ENCODE measurements at regions not wholly inside any gene's neighbourhood (a gene's known extent, or its start where the extent isn't known, plus 50 kb on each side); places are given as distances from the start of the nearest gene placed in this dataset.

DNA sequence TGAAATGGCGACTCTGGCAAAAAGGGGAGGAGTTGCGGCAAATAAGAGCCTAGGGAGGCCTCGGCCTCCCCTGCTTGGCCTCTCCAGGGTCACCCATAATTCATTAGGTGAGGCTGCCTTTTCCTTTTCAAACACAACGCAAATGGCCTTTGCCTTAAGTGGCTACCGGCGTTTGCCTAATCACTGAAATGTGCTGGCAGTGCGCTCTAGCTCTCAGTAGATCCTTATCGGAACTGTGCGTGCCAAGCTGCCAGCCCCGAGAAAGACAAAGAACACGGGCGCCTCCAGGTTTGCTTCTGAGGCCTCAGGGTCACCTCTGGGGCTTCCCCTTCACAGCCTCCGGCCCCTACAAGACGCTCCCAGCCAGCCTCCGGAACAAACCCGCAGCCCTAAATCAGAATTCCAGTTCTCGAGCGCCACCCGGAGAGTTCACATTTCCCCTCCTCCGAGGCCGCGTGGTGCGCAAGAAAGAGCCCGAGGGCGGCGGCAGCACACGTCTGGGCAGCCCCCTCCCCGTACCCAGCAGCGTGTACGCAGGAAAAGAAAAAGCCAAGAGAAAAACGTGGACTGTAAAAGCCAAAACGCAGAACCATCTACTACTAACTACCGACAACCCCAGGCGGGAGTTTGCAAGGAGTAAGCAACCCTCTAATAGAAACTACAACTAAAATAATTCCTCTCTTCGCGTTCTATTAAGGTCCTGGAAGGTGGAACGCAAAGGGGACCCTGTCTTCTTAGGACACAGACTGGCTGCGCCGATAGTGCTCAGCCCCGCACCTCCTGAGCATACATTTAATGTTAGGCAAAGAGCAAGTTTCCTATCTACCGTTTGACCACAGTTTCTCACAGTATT lies 76.5 kb upstream of the BCOR start:
- Histone ChIP-seq H3K9me3 (ENCODE audit: low read length) (no peaks in the 10 kb centered on the region), H3K36me3 (ENCODE audit: insufficient read depth, low read length) (no peaks in the 10 kb centered on the region), H3K9me2 (ENCODE audit: insufficient read depth, low read length) (no peaks in the 10 kb centered on the region), H3K27me3 (ENCODE audit: insufficient read depth, low read depth, low read length) (peaks cover 51% of the 10 kb centered on the region), H3K4me3 (ENCODE audit: low read length) (no peak overlapping the region), H3F3A (ENCODE audit: insufficient read depth, low read length, poor library complexity, severe bottlenecking) (no peaks in the 10 kb centered on the region), H3K79me2 (replicated peaks; ENCODE audit: insufficient read depth, low read length) (no peaks in the 10 kb centered on the region), H2AFZ (ENCODE audit: low read depth, low read length) (no peak overlapping the region), H3K4me2 (ENCODE audit: low read length) (no peak overlapping the region), H3K27ac (ENCODE audit: low read length) (no peak overlapping the region), H3K9ac (ENCODE audit: low read length) (no peak overlapping the region), H4K20me1 (ENCODE audit: insufficient read depth) (no peaks in the 10 kb centered on the region)
- TF ChIP-seq POLR2AphosphoS5 (IDR thresholded peaks at IDR 0.05) (no peak), RAD21 (conservative IDR thresholded peaks at IDR 0.05) (no peak), EZH2 (IDR thresholded peaks at IDR 0.05; ENCODE audit: borderline replicate concordance, insufficient read depth, low read length, poor library complexity, severe bottlenecking) (no peak), EP300 (conservative IDR thresholded peaks at IDR 0.05; ENCODE audit: poor library complexity, severe bottlenecking) (no peak), MXI1 (conservative IDR thresholded peaks at IDR 0.05; ENCODE audit: poor library complexity, severe bottlenecking) (no peak), TAF1 (IDR thresholded peaks at IDR 0.05; ENCODE audit: low read depth) (no peak)
- TF ChIP-seq, protein P1, sequence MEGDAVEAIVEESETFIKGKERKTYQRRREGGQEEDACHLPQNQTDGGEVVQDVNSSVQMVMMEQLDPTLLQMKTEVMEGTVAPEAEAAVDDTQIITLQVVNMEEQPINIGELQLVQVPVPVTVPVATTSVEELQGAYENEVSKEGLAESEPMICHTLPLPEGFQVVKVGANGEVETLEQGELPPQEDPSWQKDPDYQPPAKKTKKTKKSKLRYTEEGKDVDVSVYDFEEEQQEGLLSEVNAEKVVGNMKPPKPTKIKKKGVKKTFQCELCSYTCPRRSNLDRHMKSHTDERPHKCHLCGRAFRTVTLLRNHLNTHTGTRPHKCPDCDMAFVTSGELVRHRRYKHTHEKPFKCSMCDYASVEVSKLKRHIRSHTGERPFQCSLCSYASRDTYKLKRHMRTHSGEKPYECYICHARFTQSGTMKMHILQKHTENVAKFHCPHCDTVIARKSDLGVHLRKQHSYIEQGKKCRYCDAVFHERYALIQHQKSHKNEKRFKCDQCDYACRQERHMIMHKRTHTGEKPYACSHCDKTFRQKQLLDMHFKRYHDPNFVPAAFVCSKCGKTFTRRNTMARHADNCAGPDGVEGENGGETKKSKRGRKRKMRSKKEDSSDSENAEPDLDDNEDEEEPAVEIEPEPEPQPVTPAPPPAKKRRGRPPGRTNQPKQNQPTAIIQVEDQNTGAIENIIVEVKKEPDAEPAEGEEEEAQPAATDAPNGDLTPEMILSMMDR (IDR thresholded peaks at IDR 0.05; ENCODE audit: poor library complexity, severe bottlenecking), result no peak
- TF ChIP-seq, protein P2, sequence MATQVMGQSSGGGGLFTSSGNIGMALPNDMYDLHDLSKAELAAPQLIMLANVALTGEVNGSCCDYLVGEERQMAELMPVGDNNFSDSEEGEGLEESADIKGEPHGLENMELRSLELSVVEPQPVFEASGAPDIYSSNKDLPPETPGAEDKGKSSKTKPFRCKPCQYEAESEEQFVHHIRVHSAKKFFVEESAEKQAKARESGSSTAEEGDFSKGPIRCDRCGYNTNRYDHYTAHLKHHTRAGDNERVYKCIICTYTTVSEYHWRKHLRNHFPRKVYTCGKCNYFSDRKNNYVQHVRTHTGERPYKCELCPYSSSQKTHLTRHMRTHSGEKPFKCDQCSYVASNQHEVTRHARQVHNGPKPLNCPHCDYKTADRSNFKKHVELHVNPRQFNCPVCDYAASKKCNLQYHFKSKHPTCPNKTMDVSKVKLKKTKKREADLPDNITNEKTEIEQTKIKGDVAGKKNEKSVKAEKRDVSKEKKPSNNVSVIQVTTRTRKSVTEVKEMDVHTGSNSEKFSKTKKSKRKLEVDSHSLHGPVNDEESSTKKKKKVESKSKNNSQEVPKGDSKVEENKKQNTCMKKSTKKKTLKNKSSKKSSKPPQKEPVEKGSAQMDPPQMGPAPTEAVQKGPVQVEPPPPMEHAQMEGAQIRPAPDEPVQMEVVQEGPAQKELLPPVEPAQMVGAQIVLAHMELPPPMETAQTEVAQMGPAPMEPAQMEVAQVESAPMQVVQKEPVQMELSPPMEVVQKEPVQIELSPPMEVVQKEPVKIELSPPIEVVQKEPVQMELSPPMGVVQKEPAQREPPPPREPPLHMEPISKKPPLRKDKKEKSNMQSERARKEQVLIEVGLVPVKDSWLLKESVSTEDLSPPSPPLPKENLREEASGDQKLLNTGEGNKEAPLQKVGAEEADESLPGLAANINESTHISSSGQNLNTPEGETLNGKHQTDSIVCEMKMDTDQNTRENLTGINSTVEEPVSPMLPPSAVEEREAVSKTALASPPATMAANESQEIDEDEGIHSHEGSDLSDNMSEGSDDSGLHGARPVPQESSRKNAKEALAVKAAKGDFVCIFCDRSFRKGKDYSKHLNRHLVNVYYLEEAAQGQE (IDR thresholded peaks at IDR 0.05; ENCODE audit: borderline replicate concordance), result no peak

DNA sequence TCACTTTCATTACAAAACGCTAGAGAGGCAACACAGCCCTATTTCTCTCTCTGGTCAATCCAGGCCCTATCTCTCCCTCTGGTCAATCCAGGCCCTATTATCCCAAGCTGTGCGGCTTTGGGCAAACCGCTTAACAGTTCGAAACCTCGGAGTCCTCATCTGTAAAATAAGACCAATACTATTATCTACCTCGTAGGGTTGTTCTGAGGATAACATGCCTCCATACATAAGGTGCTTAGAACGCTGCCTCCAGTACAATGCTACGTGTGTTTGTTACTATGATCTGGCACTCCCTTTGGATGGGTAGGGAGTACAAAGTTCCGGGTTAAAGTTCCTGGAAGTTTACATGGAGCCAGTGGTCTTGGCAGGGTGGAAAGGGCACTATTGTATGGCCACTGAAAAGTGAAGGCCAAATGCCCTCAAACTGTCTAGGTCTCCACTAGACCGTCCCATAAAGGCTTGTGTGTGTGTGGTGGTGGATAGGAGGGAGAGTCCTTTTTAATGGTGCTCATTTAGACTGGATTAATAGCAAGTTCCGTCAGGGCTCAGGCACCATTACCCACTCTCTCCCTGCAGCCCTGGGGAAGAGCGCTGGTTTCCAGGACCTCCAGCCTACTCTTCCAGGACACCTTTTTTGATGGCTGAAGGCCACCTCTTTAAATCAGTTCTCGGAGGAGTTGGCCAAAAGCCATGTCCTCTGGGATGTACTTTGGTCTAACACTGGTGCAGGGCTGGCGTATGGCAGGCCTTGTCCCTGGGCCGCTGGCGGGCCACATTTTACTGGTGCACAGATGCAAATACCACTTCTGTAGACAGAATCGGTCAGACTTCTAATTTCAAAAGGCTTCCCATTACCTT lies 75.6 kb upstream of the BCOR start:
- Histone ChIP-seq H3K9me3 (ENCODE audit: low read length) (no peaks in the 10 kb centered on the region), H3K36me3 (ENCODE audit: insufficient read depth, low read length) (no peaks in the 10 kb centered on the region), H2AFZ (ENCODE audit: low read depth, low read length) (no peak overlapping the region), H3F3A (ENCODE audit: insufficient read depth, low read length, poor library complexity, severe bottlenecking) (no peaks in the 10 kb centered on the region), H3K9me2 (ENCODE audit: insufficient read depth, low read length) (no peaks in the 10 kb centered on the region), H3K27me3 (ENCODE audit: insufficient read depth, low read depth, low read length) (peaks cover 53% of the 10 kb centered on the region), H3K27ac (ENCODE audit: low read length) (no peak overlapping the region), H3K4me2 (ENCODE audit: low read length) (no peak overlapping the region), H3K79me2 (replicated peaks; ENCODE audit: insufficient read depth, low read length) (no peaks in the 10 kb centered on the region), H4K20me1 (ENCODE audit: insufficient read depth) (no peaks in the 10 kb centered on the region), H3K4me3 (ENCODE audit: low read length) (no peak overlapping the region), H3K9ac (ENCODE audit: low read length) (no peak overlapping the region)
- TF ChIP-seq, protein P1 (IDR thresholded peaks at IDR 0.05; ENCODE audit: poor library complexity, severe bottlenecking), result no peak
- TF ChIP-seq, protein P2 (IDR thresholded peaks at IDR 0.05; ENCODE audit: borderline replicate concordance), result no peak
- TF ChIP-seq TAF1 (IDR thresholded peaks at IDR 0.05; ENCODE audit: low read depth) (no peak), RAD21 (conservative IDR thresholded peaks at IDR 0.05) (no peak), EP300 (conservative IDR thresholded peaks at IDR 0.05; ENCODE audit: poor library complexity, severe bottlenecking) (no peak), MXI1 (conservative IDR thresholded peaks at IDR 0.05; ENCODE audit: poor library complexity, severe bottlenecking) (no peak)

Measured in neural cell (in vitro differentiated cells).